ENCODE measurements at regions not wholly inside any gene's neighbourhood (a gene's known extent, or its start where the extent isn't known, plus 50 kb on each side); places are given as distances from the start of the nearest gene placed in this dataset.
"Not testable (repeated sequence)": the region's sequence is repeated elsewhere in the genome, so short reads cannot be mapped to it uniquely, and the experiment has no call there.

GRCh38 chr9:15113288-15113687, 193.7 kb downstream of the TTC39B start:
- no peak for DNase-seq

- DNase-seq: no peak
These were observed 195.9 kb downstream of the TTC39B start for GRCh38 chr9:15111071-15111470.

GRCh38 chr9:15104826-15105420, 194.7 kb upstream of the FREM1 start:
- peak; percentile 0 for DNase-seq

DNA sequence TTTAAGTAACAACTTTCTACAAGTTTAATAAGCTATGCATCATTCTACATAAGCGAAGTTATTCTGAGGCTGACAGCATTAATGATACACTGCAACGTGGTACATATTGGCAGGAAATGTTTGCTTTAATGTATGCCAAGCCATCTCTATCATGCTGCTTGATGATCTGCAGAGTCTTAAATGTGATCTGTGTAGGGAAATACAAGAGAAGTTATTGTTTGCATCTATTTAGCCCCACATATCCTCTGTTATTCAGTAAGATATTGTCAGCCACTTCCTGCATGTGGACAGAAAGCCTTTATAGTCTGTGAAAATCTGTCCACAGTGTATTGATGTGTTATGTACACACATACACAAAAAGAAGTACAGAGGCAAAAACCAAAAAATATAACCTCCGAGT, 193.1 kb upstream of the FREM1 start:
- DNase-seq: no peak

GRCh38 chr9:15101095-15101494, 190.9 kb upstream of the FREM1 start:
- no peak for DNase-seq

GRCh38 chr9:15100571-15100970, 190.3 kb upstream of the FREM1 start:
- no peak for DNase-seq

DNA sequence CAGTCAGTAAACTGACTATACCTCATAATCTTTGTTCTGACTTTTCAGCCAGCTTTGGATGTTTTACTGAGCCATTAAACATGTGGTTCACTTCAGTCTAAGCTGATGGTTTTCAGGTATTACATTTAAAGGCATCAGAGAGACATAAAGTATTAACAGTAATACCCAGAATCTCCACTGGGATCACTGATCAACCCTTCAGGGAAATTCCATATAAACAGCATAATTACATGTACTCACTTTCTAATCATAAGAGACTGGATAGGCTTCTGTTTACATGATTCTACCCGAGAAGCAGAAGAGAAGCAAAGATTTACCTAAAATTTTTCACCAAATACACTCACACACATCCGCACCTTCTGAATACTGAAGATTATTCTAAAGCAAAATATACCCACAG, 186.7 kb upstream of the FREM1 start:
- no peak for DNase-seq

DNA sequence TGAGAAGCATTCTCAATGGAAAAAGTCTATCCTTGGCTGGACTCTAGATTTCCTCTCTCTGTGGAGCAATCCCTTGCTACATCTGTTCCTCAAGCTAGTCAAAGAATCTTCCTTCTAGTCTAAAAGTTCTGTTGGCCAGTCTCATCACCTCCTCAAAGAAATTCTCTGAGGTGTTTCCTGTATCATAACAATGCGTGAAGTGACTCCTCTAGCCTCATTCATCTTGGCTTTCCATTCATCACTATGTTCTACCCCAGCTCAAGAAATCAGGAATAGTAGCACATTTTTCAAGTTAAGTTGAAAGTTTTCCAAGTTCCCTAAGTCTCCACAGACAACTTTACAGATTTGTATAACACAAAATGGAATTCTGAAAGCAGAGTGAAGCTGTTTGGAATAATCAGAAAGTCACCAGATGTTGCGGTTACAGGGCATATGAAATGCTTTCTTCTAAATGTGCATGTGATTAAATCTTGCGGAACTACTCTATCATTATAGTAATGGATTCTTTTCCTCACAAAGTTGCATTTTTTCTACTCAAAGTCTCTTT, 176.6 kb upstream of the FREM1 start:
- DNase-seq: no peak

DNA sequence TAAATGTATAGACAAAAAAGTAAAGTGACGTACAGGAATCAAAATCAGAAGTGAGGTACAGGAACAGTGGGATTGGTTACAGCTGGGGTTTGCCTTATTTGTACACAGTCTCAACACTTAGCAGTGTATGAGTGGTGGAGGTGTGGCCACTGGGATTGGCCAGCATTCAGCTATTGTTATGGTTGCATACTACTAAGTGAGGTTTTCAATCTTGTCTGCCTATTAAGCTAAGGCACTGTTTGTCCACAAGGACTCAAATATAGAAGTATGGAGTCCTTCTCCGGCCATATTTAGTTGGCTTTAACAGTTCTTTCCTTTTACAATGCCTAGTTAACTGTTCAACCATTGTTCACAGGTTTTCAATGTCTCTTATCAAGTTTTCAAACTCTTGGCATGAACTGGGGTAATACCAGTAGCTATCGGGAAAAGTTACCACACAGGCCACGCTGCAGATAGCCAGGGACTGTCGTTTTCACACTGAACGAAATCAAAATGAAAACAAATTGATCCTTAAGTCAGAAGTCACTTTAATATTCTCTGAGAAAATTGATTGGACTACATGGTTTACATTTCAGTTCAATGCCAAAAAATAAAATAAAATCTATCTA, 176.0 kb upstream of the FREM1 start:
- DNase-seq: no peak

DNA sequence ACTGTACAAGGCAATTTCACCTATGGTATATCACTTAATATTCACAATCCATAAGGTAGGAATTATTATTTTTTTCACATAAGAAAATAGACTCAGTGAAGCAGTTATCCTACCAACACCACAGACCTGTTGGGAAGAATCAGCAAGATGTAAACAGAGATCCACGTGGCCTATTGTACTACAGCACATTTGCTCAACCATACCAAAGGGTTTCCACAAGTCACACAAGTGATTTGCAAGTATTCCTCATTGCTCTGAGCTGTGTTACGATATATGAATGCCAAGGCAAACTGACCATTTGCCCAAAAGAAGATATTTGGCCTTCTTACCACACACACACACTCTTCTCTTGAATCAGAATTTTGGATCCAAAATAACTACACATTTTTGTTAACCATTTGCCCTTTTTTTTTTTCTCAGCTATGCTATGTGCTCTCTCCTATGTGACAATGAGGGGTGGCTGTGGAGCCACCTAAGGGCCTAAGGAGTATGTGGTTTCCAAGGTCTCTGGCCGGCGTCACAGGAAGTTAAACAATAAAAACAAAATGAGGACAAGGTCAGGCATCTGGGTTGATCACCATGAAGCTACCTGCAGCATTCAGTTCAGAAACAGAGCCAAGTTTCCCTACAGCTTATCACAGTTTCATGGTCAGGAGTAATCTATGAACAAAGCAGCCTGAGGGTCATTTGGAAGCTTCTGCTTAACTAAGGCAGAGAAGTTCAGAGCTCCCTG, 171.0 kb upstream of the FREM1 start:
- DNase-seq: no peak

GRCh38 chr9:15080401-15080800, 170.2 kb upstream of the FREM1 start:
- DNase-seq: no peak

DNA sequence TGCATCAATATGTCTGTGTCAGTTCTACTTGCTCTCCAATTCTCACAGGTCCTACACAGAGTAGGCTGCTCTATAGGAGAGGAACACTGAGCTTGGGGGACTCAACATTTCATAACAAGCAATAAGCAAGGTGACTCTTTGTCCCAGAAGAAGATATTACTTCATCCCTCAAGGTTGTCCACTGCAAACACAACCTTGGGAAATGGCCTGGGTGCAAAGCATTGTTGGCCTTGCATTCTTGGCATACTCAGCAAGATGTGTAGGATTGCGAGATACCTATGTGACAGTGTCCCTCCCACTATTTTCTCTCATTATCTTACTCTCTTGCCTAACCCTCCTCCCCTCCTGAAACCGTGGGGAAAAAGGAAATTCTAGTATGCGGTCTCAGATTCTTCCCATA, 169.8 kb upstream of the FREM1 start:
- DNase-seq: no peak

DNA sequence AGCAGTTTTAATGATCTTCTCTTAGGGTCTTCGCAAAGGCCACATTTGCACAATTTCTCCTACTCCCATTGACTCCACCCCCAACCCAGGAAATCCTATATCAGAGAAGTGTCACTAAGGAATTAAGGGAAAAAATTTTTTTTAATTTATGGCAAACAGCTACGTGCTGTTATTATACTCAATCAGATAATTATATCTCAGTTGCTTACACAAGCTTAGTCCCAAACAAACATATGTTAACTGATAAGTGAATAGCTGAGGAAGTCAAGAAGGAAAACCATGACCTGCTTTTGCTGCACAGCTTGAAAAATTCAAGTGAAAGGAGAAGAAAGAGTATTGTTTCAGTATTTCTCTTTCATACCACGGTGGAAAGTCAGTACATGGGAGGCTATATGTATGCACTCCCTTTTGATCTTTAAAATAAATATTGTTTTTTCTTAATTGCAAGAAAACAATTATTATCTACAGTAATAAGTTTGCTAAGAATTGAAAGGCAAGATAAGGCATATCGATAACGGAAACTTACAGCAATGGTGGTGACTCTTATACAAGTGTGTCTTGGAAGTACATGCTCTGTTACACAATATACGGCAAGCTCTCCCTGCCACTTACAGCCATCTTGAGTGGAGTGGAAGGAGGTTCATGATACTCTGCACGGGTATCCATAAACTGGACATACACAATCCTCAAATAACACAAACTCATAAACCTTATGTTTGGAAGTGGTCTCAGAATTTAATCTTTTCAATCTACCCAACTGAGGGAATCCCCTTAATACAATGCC, 167.9 kb upstream of the FREM1 start:
- no peak for DNase-seq

GRCh38 chr9:15073620-15074019, 163.4 kb upstream of the FREM1 start:
- DNase-seq: no peak

DNA sequence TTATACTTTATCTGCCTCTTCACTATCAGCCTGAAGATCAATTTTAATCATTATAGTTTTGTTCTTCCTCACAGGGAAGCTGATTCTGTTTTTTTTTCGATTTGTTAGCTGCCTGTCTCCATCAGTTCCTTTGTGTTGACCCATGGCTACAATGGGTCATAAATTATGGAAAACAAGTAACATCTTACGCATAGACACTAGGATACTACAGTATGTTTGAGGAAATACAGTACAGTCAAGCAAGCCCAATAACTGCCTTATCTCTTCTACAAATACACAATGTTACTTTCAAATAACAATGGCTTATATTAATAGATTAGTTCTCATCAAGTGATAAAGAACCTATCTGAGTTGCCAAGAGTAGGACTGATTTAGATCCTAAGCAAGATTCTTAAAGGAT, 160.5 kb upstream of the FREM1 start:
- no peak for DNase-seq

- no peak for DNase-seq
These were observed 158.9 kb upstream of the FREM1 start for GRCh38 chr9:15069106-15069505.

DNA sequence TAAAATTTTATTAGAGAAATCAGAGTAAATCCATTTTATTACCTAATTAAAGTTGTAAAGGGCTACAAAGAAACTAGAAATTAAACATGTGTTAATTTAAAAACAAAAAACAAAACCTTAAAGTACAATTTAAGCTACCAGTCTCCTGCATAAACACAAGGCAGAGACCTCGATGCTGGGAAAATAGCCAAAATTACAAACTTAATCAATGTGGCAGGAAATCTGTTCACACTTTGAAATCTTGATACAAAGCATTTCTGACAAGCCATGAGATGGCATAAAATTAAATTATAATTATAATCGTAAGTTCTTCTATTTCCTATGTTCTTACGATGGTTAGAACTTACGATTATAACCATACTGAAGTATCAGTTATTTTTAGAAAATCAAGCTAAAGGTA, 158.0 kb upstream of the FREM1 start:
- DNase-seq: no peak

GRCh38 chr9:15059003-15059402, 148.8 kb upstream of the FREM1 start:
- DNase-seq: no peak

GRCh38 chr9:15058236-15058635, 148.0 kb upstream of the FREM1 start:
- no peak for DNase-seq

DNA sequence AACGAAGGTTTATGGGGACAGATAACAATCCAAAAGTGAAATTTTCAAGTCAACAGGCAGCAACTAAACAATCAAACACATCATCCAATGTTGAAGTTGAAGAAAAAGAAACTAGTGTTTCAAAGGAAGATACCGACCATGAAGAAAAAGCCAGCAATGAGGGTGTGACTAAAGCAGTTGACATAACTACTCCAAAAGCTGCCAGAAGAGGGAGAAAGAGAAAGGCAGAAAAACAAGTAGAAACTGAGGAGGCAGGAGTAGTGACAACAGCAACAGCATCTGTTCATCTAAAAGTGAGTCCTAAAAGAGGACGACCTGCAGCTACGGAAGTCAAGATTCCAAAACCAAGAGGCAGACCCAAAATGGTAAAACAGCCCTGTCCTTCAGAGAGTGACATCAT, 145.1 kb upstream of the FREM1 start:
- DNase-seq: not testable (repeated sequence)

GRCh38 chr9:15048772-15049171, 138.5 kb upstream of the FREM1 start:
- no peak for DNase-seq

DNA sequence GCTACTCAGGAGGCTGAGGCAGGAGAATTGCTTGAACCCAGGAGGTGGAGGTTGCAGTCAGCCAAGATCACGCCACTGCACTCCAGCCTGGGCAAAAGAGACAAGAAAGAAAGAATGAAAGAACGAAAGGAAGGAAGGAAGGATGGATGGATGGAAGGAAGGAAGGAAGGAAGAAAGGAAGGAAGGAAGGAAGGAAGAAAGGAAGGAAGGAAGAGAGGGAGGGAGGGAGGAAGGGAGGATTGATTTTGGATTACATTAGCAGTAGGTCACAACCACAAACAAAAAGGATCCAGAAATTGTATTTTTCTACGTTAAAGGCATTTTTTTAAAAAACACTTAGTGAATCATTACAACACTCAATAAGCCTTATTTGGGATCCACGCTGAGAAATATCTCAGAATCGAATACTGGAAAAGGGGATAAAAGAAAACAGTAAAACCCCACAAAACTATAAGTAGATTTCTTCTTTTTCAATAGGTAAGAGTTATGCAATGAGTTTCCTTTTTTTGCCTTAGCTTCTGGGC, 136.9 kb upstream of the FREM1 start:
- no peak for DNase-seq

DNA sequence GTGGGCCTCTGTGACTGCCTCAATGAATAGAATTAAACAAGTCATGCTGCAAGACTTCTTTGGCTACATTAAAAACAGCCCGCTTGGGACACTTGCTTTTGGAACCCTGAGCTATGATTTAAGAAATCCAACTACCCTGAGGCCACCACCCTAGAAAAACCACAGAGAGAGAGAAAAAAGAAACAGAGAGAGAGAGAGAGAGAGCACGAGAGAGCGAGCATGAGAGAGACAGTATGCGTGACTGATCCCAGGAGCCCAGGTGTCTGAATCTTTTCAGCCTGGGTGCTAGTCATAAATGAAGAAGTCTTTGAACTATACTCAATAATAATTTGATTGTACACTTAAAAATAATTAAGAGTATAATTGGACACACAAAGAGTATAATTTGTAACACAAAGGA, 123.1 kb upstream of the FREM1 start:
- DNase-seq: no peak
